ENCODE measurements at regions not wholly inside any gene's neighbourhood (a gene's known extent, or its start where the extent isn't known, plus 50 kb on each side); places are given as distances from the start of the nearest gene placed in this dataset.

- H3K9me3 ChIP-seq (ENCODE audit: insufficient read depth, low read length, severe bottlenecking): no peaks in the 10 kb centered on the region
- no peaks in the 10 kb centered on the region for H3K79me2 ChIP-seq (ENCODE audit: insufficient read depth, low read length)
- no peak for DNase-seq
- H3K27ac ChIP-seq (ENCODE audit: low read length): no peak overlapping the region
- H3K9ac ChIP-seq (ENCODE audit: low read depth, low read length): no peak overlapping the region
- no peaks in the 10 kb centered on the region for H3K27me3 ChIP-seq (ENCODE audit: insufficient read depth, low read length, poor library complexity)
- no peaks in the 10 kb centered on the region for H4K20me1 ChIP-seq (ENCODE audit: insufficient read depth, low read length)
- no peaks in the 10 kb centered on the region for H3K4me1 ChIP-seq (ENCODE audit: insufficient read depth, low read length)
- H3K4me2 ChIP-seq (ENCODE audit: insufficient read depth, low read length): no peak overlapping the region
- no peaks in the 10 kb centered on the region for H3K36me3 ChIP-seq (ENCODE audit: insufficient read depth, low read length)
- no peak for ATAC-seq (ENCODE audit: insufficient read depth, low read depth)
- H2AFZ ChIP-seq (ENCODE audit: low read depth, low read length): no peak overlapping the region
- TF ChIP-seq CTCF (IDR thresholded peaks at IDR 0.05; ENCODE audit: borderline replicate concordance, extremely low read depth, low read length, poor library complexity, severe bottlenecking): no peak
- TF ChIP-seq EZH2 (IDR thresholded peaks at IDR 0.05; ENCODE audit: borderline replicate concordance, low read depth, low read length, severe bottlenecking): no peak
- H3K4me3 ChIP-seq (ENCODE audit: low read depth in 1 of 2, low read length in 2 of 2): no peak overlapping the region
Measured at GRCh38 chr1:65497256-65497830, 76.9 kb downstream of the LEPR start.

- Histone ChIP-seq H3K4me3 (ENCODE audit: low read depth in 1 of 2, low read length in 2 of 2) (no peak overlapping the region), H2AFZ (ENCODE audit: low read depth, low read length) (no peak overlapping the region), H3K9ac (ENCODE audit: low read depth, low read length) (no peak overlapping the region), H3K36me3 (ENCODE audit: insufficient read depth, low read length) (no peaks in the 10 kb centered on the region), H3K9me3 (ENCODE audit: insufficient read depth, low read length, severe bottlenecking) (no peaks in the 10 kb centered on the region), H4K20me1 (ENCODE audit: insufficient read depth, low read length) (no peaks in the 10 kb centered on the region), H3K79me2 (ENCODE audit: insufficient read depth, low read length) (no peaks in the 10 kb centered on the region), H3K4me2 (ENCODE audit: insufficient read depth, low read length) (no peak overlapping the region), H3K4me1 (ENCODE audit: insufficient read depth, low read length) (no peaks in the 10 kb centered on the region), H3K27ac (ENCODE audit: low read length) (no peak overlapping the region), H3K27me3 (ENCODE audit: insufficient read depth, low read length, poor library complexity) (no peaks in the 10 kb centered on the region)
- TF ChIP-seq EZH2 (IDR thresholded peaks at IDR 0.05; ENCODE audit: borderline replicate concordance, low read depth, low read length, severe bottlenecking): no peak
- ATAC-seq (ENCODE audit: insufficient read depth, low read depth) (no peak), DNase-seq (no peak)
Measured at GRCh38 chr1:65503427-65503826, 83.0 kb downstream of the LEPR start.

GRCh38 chr1:65504263-65504662 lies 83.8 kb downstream of the LEPR start:
- H3K9ac ChIP-seq (ENCODE audit: low read depth, low read length): no peak overlapping the region
- H3K4me2 ChIP-seq (ENCODE audit: insufficient read depth, low read length): no peak overlapping the region
- H3K27me3 ChIP-seq (ENCODE audit: insufficient read depth, low read length, poor library complexity): no peaks in the 10 kb centered on the region
- no peaks in the 10 kb centered on the region for H3K79me2 ChIP-seq (ENCODE audit: insufficient read depth, low read length)
- no peak for ATAC-seq (ENCODE audit: insufficient read depth, low read depth)
- no peaks in the 10 kb centered on the region for H3K9me3 ChIP-seq (ENCODE audit: insufficient read depth, low read length, severe bottlenecking)
- TF ChIP-seq EZH2 (IDR thresholded peaks at IDR 0.05; ENCODE audit: borderline replicate concordance, low read depth, low read length, severe bottlenecking): no peak
- no peak for DNase-seq
- H3K36me3 ChIP-seq (ENCODE audit: insufficient read depth, low read length): no peaks in the 10 kb centered on the region
- H2AFZ ChIP-seq (ENCODE audit: low read depth, low read length): no peak overlapping the region
- H3K4me1 ChIP-seq (ENCODE audit: insufficient read depth, low read length): no peaks in the 10 kb centered on the region
- no peak overlapping the region for H3K27ac ChIP-seq (ENCODE audit: low read length)
- no peak overlapping the region for H3K4me3 ChIP-seq (ENCODE audit: low read depth in 1 of 2, low read length in 2 of 2)
- H4K20me1 ChIP-seq (ENCODE audit: insufficient read depth, low read length): no peaks in the 10 kb centered on the region

- no peak for DNase-seq
- no peaks in the 10 kb centered on the region for H3K79me2 ChIP-seq (ENCODE audit: insufficient read depth, low read length)
- no peak overlapping the region for H3K27ac ChIP-seq (ENCODE audit: low read length)
Measured at GRCh38 chr1:65505547-65506300, 85.3 kb downstream of the LEPR start.

More at GRCh38 chr1:65505547-65506300, 85.3 kb downstream of the LEPR start:
- no peak overlapping the region for H3K4me3 ChIP-seq (ENCODE audit: low read depth in 1 of 2, low read length in 2 of 2)
- no peak overlapping the region for H2AFZ ChIP-seq (ENCODE audit: low read depth, low read length)
- H3K4me2 ChIP-seq (ENCODE audit: insufficient read depth, low read length): no peak overlapping the region
- H3K9ac ChIP-seq (ENCODE audit: low read depth, low read length): no peak overlapping the region
- H3K36me3 ChIP-seq (ENCODE audit: insufficient read depth, low read length): no peaks in the 10 kb centered on the region
- ATAC-seq (ENCODE audit: insufficient read depth, low read depth): no peak
- no peaks in the 10 kb centered on the region for H3K9me3 ChIP-seq (ENCODE audit: insufficient read depth, low read length, severe bottlenecking)
- no peaks in the 10 kb centered on the region for H3K27me3 ChIP-seq (ENCODE audit: insufficient read depth, low read length, poor library complexity)
- TF ChIP-seq EZH2 (IDR thresholded peaks at IDR 0.05; ENCODE audit: borderline replicate concordance, low read depth, low read length, severe bottlenecking) (no peak), CTCF (IDR thresholded peaks at IDR 0.05; ENCODE audit: borderline replicate concordance, extremely low read depth, low read length, poor library complexity, severe bottlenecking) (no peak)
- H4K20me1 ChIP-seq (ENCODE audit: insufficient read depth, low read length): no peaks in the 10 kb centered on the region
- H3K4me1 ChIP-seq (ENCODE audit: insufficient read depth, low read length): no peaks in the 10 kb centered on the region

Data from DND-41 (cell line).